DOHH2 (cell line): ENCODE measurements at regions not wholly inside any gene's neighbourhood (a gene's known extent, or its start where the extent isn't known, plus 50 kb on each side); places are given as distances from the start of the nearest gene placed in this dataset.

Experiments used
- EZH2phosphoT487 ChIP-seq: fragments of 200-600 bp; sonication (generic); IDR thresholded peaks from 2 replicates; pipeline ENCODE4 v1.6.1; 2017; ENCODE audit warnings: borderline replicate concordance, mild to moderate bottlenecking, antibody characterized with exemption, low read length, moderate library complexity, mixed read lengths
- TF ChIP-seq, protein P1 (sequence below): fragments of 200-600 bp; sonication (generic); IDR thresholded peaks from one replicate; pipeline ENCODE4 v1.5.1; 2014; ENCODE audit warnings: antibody characterized with exemption, mild to moderate bottlenecking, low read depth, low read length; ENCODE audit not compliant: poor library complexity, severe bottlenecking

DNA sequence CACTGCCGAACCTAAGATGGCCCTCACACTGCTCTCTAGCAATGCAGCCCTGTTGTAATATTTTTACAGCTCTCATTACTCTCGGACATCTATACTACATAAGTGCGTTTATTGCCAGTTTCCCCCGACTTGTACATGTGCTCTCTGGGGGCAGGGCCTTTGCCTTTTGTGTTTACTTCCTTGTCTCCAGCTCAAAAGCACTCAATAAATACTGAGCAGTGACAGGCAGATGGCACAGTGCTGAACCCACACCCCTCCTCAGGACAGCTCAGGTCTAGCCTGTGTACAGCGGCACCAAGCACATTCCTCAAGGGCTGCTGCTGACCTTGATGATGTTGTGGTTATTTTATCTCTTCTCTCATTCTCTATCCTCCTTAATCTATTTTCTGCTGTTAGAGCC is 68.0 kb upstream of the ELMO1 start:
- TF ChIP-seq, protein P1, sequence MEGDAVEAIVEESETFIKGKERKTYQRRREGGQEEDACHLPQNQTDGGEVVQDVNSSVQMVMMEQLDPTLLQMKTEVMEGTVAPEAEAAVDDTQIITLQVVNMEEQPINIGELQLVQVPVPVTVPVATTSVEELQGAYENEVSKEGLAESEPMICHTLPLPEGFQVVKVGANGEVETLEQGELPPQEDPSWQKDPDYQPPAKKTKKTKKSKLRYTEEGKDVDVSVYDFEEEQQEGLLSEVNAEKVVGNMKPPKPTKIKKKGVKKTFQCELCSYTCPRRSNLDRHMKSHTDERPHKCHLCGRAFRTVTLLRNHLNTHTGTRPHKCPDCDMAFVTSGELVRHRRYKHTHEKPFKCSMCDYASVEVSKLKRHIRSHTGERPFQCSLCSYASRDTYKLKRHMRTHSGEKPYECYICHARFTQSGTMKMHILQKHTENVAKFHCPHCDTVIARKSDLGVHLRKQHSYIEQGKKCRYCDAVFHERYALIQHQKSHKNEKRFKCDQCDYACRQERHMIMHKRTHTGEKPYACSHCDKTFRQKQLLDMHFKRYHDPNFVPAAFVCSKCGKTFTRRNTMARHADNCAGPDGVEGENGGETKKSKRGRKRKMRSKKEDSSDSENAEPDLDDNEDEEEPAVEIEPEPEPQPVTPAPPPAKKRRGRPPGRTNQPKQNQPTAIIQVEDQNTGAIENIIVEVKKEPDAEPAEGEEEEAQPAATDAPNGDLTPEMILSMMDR: no peak
- no peak for TF ChIP-seq EZH2phosphoT487
